ENCODE measurements at regions not wholly inside any gene's neighbourhood (a gene's known extent, or its start where the extent isn't known, plus 50 kb on each side); places are given as distances from the start of the nearest gene placed in this dataset.
"Not testable (repeated sequence)": the region's sequence is repeated elsewhere in the genome, so short reads cannot be mapped to it uniquely, and the experiment has no call there.

DNA sequence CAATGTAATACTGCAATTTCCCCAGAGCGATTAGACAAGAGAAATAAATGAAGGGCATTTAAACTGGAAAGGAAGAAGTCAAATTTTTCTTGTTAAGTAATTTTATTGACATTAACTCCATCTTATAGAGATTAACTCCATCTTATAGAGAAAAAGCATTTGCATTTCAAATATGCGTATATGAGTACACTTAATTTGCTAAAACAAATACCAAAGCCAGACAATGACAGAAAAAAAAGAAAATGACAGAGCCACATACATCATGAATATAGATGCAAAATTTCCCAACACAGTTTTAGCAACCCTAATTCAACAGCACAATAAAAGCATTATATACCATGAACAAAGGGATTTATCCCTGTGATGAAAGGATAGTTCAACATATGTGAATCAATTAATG is 1293.1 kb upstream of the EYS start:
- DNase-seq: no peak

- DNase-seq: not testable (repeated sequence)
Observed at GRCh38 chr6:66997579-66997978, 1290.6 kb upstream of the EYS start.

GRCh38 chr6:66995669-66996068 is 1288.6 kb upstream of the EYS start:
- no peak for DNase-seq

DNA sequence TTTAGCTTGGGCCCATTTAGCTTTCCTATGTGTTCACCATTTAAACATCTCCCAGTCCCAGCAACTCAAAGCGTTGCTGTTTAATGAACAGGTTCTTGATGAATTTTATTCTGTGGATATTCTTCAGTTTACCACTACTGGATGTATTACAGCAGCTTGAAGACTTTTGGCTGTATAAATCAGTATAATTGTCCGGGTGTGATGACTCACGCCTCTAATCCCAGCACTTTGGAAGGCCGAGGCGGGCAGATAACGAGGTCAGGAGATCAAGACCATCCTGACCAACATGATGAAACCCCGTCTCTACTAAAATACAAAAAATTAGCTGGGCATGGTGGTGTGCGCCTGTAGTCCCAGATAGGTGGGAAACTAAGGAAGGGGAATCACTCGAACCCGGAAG is 1286.7 kb upstream of the EYS start:
- not testable (repeated sequence) for DNase-seq

DNA sequence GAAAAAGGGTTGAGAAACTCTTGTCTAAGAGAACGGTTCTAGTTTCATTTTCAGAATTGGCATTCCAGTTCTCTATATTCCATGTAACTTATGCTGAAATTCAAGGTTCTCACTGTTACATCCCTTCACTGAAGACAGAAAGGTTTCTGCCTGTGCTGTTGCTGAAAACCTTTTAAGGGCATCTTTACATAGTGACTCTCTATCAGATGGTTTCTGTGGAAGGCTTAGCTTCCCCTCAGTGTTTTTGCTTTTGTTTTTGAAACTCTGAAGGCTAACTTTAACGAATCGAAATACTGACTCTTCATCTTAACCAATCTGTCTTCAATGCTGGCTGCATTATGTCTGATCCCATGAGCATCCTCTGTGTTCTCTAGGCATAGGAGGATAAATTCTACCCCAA is 1286.2 kb upstream of the EYS start:
- DNase-seq: no peak

DNA sequence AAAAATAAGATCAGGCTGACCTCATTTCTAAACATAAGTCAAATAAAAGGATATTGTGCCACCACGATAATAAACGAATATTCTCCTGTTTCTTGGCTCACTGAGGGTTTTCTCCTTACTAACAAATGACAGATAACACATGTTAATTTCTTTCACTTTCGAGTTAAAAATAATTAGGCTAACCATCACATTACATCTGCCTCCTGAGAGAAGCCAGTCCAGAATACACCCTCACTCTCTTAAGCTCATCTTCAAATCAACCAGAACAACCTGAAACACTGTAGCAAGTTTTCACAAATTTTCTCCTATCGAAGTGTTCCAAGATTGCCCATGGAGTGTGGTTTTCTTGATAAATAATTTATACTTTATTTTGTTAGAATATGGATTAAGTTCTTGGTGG is 1285.6 kb upstream of the EYS start:
- DNase-seq: no peak

GRCh38 chr6:66986940-66987339 is 1279.9 kb upstream of the EYS start:
- DNase-seq: no peak

DNA sequence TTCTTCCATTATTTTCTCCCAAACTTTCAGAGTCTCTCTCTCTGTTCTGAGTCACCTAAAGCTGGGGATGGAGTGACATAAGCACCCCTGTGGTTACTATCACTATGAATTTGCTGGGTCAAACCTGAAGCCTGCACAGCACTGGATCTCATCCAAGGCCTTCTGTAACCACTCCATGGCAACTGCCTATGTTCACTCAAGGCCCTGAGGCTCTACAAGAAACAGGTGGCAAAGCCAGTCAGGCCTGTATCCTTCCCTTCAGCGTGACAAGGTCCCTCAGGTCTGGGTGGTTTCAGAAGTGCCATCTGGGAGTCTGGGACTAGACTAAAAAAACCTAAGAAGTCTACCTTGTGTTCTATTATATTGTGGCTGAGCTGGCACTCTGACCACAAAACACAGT is 1278.8 kb upstream of the EYS start:
- no peak for DNase-seq

DNA sequence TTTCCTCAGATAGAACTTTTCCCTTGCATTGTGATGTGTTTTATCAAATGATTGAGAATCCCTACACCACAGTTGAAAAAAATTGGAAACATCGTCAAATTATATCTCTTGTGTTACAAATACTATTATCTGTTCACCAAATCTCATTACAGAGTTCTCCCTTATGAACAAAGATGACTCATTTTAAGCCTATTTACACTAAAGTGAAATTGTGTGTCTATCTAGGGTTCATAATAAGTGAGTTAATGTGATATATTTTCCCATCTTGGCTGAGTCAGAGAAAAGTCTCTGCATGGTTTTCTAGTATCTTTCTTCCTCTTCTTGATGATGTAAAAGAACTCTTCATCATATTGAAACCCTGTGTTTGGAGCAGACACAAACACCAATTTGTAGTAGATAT is 1263.3 kb upstream of the EYS start:
- no peak for DNase-seq

DNA sequence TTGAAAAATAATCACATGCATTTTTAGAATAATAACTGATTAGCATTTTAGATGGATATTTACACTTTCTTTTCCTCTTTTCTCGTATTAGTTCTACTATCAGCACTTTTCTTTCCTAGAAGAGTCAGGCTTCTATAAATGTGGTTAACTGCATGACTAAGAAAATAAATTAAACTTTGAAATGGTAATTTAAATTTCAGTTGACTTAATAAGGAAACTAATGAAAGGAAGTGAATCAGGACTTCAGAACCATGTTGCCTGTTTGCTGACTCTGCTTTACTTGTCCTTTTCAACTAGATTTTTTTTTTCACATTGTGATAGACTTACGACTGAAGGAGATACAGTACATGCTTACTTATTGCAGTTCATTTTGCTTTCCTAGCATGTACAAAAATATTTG is 1258.2 kb upstream of the EYS start:
- peak; percentile 10 for DNase-seq

- DNase-seq: no peak
Observed at GRCh38 chr6:66964216-66964615, 1257.2 kb upstream of the EYS start.

- no peak for DNase-seq
Observed at GRCh38 chr6:66962082-66962481, 1255.1 kb upstream of the EYS start.

GRCh38 chr6:66961191-66961590 is 1254.2 kb upstream of the EYS start:
- no peak for DNase-seq

DNA sequence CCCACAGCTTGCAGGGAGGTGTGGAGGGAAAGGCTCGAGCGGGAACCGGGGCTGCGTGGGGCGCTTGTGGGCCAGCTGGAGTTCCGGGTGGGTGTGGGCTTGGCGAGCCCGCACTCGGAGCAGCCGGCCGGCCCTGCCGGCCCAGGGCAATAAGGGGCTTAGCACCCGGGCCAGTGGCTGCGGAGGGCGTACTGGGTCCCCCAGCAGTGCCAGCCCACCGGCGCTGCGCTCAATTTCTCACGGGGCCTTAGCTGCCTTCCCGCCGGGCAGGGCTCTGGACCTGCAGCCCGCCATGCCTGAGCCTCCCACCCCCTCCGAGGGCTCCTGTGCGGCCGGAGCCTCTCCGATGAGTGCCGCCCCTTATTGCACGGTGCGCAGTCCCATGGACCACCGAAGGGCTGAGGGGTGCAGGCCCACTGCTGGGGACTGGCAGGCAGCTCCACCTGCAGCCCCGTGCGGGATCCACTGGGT is 1242.2 kb upstream of the EYS start:
- no peak for DNase-seq

DNA sequence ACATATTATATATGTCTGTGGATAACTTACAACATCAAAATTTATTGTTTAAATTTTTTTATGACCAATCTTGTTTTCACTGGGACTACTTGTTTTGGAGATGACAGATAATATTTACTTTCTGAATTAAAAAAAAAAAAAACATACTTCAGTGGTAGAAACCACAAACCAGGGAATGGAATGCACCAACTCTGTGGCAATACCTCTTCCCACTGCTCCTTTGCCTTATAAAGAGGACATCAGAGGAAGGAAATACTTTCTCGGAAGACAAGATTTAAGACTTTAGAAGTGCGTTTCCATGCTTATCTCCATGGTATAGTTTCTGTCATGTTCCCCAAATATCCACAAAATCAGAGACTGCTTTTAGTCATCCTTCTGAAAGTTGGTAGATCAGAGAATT is 1241.1 kb upstream of the EYS start:
- peak; percentile 45 for DNase-seq

DNA sequence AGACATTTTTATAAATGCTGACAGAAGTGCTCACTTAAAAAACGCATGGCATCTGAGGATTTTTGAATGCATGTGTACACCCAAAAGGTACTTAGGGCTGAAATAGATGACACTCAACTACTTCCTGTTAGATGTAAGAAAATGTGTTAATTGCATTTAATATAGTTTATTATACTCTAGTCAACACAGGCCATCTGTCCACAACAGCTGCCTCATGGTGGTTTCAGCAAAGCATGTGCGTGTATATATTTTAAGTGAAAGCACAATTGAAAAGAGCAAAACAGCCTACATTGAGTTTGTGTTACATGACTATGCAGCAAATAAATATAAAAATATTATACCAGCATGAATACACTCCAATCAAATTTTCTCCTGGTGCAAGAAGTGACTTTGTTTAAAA is 1233.0 kb upstream of the EYS start:
- DNase-seq: no peak

DNA sequence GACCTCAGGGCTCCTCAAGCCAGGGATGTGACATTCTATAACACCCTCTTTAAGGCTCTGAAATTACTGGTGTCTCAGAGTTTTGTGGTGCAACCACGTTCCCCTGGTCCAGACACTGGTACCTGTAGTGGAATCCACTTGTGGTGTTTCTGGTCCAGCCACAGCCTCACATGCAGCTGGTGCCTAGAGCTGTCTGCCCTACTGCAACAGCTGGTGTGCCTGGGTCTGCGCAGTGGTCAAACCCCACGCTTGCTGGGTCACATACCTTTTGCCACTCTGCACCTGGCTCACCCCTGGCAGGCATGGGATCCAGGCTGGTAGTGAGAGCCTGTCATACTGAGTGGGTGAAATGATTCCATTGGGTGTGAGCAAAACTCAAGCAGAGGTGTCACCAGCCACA is 1230.2 kb upstream of the EYS start:
- DNase-seq: no peak

DNA sequence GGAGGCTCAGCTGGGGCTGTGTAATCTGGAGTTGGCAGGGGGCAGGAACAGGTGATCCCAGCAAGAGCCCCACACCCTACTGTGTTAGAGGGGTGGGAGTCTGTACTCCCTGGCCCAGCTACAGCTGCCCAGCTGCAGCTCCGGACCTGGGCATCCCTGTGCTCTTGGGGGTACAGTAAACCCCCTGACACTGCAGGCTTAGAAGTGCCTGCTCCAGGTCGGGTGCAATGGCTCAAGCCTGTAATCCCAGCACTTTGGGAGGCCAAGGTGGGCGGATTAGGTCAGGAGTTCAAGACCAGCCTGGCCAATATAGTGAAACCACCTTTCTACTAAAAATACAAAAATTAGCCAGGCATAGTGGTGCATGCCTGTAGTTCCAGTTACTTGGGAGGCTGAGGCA is 1228.6 kb upstream of the EYS start:
- no peak for DNase-seq

- DNase-seq: no peak
Observed at GRCh38 chr6:66931787-66932186, 1224.8 kb upstream of the EYS start.

GRCh38 chr6:66930559-66931290 is 1223.7 kb upstream of the EYS start:
- DNase-seq: peak; percentile 78

GRCh38 chr6:66926060-66926459 is 1219.0 kb upstream of the EYS start:
- DNase-seq: no peak

- DNase-seq: no peak
Observed at GRCh38 chr6:66913657-66914056, 1206.6 kb upstream of the EYS start.

DNA sequence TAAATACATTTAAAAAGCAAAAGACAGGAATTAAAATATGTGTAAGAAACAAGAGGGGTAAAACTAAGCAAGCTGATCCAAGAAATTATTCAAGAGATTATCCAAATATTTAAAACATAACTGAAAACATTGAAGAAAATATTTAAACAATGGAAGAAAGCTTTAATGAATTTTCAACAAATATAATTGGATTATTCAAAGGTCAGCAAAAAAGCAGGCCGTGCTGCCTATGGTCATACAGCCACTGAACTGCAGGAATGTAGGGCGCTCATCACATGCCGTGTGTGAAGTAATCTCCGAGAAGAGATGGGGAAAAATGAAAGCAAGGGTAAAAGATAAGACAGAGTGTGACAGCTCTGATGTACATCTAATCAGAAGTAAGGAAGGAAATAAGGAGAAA is 1195.4 kb upstream of the EYS start:
- no peak for DNase-seq

DNA sequence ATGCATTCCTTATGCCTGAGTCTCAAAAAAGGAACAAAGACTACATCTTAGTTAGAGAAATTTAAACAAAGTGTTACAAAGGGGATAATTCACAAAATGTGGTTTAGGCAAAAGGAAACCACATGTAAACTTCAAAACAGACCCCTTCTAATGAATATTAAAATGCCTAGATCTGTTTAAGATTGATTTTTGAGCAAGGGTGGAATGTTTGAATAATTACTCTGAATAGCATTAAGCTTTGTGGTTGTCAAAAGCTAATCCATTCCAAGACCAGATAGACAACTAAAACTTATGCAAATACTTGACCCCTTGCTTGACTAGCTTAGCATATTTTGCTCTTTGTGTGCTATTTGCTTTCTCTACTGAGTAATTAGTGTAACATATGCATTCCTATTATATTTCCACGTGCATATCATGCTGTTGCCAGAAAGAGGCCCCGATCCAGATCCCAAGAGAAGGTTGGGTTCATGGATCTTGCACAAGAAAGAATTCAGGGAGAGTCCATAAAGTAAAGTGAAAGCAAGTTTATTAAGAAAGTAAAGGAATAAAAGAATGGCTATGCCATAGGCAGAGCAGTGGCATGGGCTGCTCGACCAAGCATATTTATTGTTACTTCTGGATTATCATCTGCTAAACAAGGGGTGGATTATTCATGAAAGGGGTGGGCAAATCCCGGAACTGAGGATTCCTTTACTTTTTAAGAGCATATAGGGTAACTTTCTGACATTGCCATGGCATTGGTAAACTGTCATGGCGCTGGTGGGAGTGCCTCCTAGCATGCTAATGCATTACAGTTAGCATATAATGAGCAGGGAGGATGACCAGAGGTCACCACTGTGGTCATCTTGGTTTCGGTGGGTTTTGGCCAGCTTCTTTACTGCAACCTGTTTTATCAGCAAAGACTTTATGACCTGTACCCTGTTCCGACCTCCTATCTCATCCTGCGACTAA is 1193.4 kb upstream of the EYS start:
- DNase-seq: peak; percentile 80

Data from fibroblast of skin of abdomen (primary cell).